DND-41 (cell line): ENCODE measurements at regions not wholly inside any gene's neighbourhood (a gene's known extent, or its start where the extent isn't known, plus 50 kb on each side); places are given as distances from the start of the nearest gene placed in this dataset.

Experiments used
- ATAC-seq: fragments of 200-7000 bp; cut with Tn5 transposase; 3 replicates; pipeline ENCODE4 v1.9.1; 2021; ENCODE audit warnings: low read depth; ENCODE audit not compliant: insufficient read depth
- DNase-seq: peaks from one replicate; pipeline ENCODE4 v3.0.0-alpha.2; 2020
- H2AFZ ChIP-seq: 2 replicates; pipeline ENCODE4 v1.6.0; 2012; ENCODE audit warnings: low read depth, low read length
- H3K27ac ChIP-seq: 2 replicates; pipeline ENCODE4 v1.5.1; 2012; ENCODE audit warnings: low read length, inconsistent platforms
- H3K27me3 ChIP-seq: fragments of 200-600 bp; sonication (generic); 2 replicates; pipeline ENCODE4 v1.6.0; 2012; ENCODE audit warnings: low read length, mild to moderate bottlenecking, inconsistent platforms; ENCODE audit not compliant: insufficient read depth, poor library complexity
- H3K36me3 ChIP-seq: 2 replicates; pipeline ENCODE4 v1.5.1; 2012; ENCODE audit warnings: low read length, inconsistent platforms; ENCODE audit not compliant: insufficient read depth
- H3K4me1 ChIP-seq: 2 replicates; pipeline ENCODE4 v1.5.1; 2012; ENCODE audit warnings: mild to moderate bottlenecking, low read length; ENCODE audit not compliant: insufficient read depth
- H3K4me2 ChIP-seq: 2 replicates; pipeline ENCODE4 v1.6.0; 2012; ENCODE audit warnings: mild to moderate bottlenecking, moderate library complexity, low read length, inconsistent platforms; ENCODE audit not compliant: insufficient read depth
- H3K4me3 ChIP-seq, 2 experiments: fragments of 200-600 bp in 1 of 2; shearing (Covaris generic) in 1 of 2; 2 replicates each; pipeline ENCODE4 v1.5.1; 2012 to 2016; ENCODE audit warnings: inconsistent platforms in 2 of 2, low read length in 2 of 2, mild to moderate bottlenecking in 2 of 2, low read depth in 1 of 2, moderate library complexity in 1 of 2
- H3K79me2 ChIP-seq: 2 replicates; pipeline ENCODE4 v1.6.0; 2012; ENCODE audit warnings: low read length, inconsistent platforms; ENCODE audit not compliant: insufficient read depth
- H3K9ac ChIP-seq: 2 replicates; pipeline ENCODE4 v1.6.0; 2012; ENCODE audit warnings: low read depth, mild to moderate bottlenecking, inconsistent platforms, low read length, moderate library complexity
- H3K9me3 ChIP-seq: 2 replicates; pipeline ENCODE4 v1.5.1; 2012; ENCODE audit warnings: low read length, moderate library complexity, mild to moderate bottlenecking, inconsistent platforms; ENCODE audit not compliant: insufficient read depth, severe bottlenecking
- H4K20me1 ChIP-seq: 2 replicates; pipeline ENCODE4 v1.6.0; 2012; ENCODE audit warnings: low read length; ENCODE audit not compliant: insufficient read depth
- EZH2 ChIP-seq: IDR thresholded peaks from 3 replicates; pipeline ENCODE4 v1.6.1; 2012; ENCODE audit warnings: borderline replicate concordance, low read depth, mild to moderate bottlenecking, moderate library complexity, low read length, inconsistent platforms; ENCODE audit not compliant: severe bottlenecking
- TF ChIP-seq, protein P1 (sequence below): IDR thresholded peaks from 2 replicates; pipeline ENCODE4 v1.5.1; 2012; ENCODE audit warnings: borderline replicate concordance, low read length, moderate library complexity, mild to moderate bottlenecking; ENCODE audit not compliant: poor library complexity, severe bottlenecking; ENCODE audit errors: extremely low read depth

DNA sequence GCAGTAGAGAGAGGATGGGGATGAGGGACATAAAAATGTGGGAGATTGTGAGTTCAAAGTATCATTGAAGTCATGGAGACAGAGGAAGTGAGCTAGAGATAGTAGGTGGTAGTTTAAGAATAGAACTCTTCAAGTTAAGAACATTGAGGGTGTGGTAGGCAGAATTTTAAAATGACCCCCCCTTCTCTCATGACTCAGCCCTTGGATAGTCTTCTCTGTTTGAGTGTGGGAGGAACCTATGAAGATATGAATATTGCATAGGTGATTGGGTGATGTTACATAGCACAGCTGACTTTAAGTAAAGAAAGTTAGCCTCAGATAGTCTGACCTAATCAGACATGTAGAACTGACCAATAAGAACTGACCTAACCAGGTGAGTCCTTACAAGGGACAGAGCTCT, 418.6 kb downstream of the FOXO1 start:
- Histone ChIP-seq H2AFZ (no peak overlapping the region), H3K27ac (no peak overlapping the region), H4K20me1 (no peaks in the 10 kb centered on the region), H3K4me3 (no peak overlapping the region), H3K4me2 (no peak overlapping the region), H3K9ac (no peak overlapping the region), H3K4me1 (no peaks in the 10 kb centered on the region), H3K79me2 (no peaks in the 10 kb centered on the region), H3K27me3 (peaks cover 3% of the 10 kb centered on the region), H3K9me3 (no peaks in the 10 kb centered on the region), H3K36me3 (no peaks in the 10 kb centered on the region)
- TF ChIP-seq, protein P1, sequence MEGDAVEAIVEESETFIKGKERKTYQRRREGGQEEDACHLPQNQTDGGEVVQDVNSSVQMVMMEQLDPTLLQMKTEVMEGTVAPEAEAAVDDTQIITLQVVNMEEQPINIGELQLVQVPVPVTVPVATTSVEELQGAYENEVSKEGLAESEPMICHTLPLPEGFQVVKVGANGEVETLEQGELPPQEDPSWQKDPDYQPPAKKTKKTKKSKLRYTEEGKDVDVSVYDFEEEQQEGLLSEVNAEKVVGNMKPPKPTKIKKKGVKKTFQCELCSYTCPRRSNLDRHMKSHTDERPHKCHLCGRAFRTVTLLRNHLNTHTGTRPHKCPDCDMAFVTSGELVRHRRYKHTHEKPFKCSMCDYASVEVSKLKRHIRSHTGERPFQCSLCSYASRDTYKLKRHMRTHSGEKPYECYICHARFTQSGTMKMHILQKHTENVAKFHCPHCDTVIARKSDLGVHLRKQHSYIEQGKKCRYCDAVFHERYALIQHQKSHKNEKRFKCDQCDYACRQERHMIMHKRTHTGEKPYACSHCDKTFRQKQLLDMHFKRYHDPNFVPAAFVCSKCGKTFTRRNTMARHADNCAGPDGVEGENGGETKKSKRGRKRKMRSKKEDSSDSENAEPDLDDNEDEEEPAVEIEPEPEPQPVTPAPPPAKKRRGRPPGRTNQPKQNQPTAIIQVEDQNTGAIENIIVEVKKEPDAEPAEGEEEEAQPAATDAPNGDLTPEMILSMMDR, result no peak
- no peak for TF ChIP-seq EZH2
- DNase-seq (no peak), ATAC-seq (no peak)

DNA sequence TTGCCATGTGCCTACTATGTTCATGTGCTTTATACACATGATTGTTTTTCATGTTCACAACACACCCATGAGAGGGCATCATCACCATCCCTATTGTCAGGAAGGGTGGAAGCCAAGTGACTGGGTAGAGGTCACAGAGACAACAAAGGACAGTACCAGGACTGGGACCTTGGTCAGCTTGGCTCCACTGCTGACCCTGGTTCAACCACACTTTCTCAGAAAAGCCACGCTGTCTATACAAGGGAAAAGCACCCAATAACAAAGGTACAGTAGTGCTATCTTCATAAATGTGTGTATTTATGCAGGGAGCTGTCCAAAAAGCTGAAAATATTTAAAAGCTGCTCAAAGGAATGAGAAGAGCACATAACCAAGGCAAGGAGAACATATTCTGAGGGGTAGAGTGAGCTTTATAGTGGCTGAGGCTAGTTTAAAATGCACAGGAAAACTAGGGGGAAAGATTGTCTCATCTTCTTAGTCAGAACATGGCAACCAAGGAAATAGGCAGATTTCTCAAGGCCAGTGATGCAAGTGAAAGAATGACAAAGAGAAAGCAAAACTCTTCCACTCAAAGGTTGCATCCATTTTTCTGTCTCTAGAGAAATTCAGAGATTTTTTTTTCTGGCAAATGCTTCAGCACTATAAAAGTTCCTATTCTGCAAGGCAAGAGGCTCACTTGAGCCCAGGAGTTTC, 415.0 kb downstream of the FOXO1 start:
- H3K36me3 ChIP-seq, result no peaks in the 10 kb centered on the region
- no peaks in the 10 kb centered on the region for H3K79me2 ChIP-seq
- H3K27ac ChIP-seq, result no peak overlapping the region
- H3K4me1 ChIP-seq, result no peaks in the 10 kb centered on the region
- ATAC-seq (no peak), DNase-seq (no peak)
- no peaks in the 10 kb centered on the region for H4K20me1 ChIP-seq
- no peak overlapping the region for H3K9ac ChIP-seq
- H3K27me3 ChIP-seq, result no peaks in the 10 kb centered on the region
- H3K4me2 ChIP-seq, result no peak overlapping the region
- no peaks in the 10 kb centered on the region for H3K9me3 ChIP-seq
- TF ChIP-seq, protein P1, result no peak
- no peak for TF ChIP-seq EZH2
- no peak overlapping the region for H3K4me3 ChIP-seq
- no peak overlapping the region for H2AFZ ChIP-seq

DNA sequence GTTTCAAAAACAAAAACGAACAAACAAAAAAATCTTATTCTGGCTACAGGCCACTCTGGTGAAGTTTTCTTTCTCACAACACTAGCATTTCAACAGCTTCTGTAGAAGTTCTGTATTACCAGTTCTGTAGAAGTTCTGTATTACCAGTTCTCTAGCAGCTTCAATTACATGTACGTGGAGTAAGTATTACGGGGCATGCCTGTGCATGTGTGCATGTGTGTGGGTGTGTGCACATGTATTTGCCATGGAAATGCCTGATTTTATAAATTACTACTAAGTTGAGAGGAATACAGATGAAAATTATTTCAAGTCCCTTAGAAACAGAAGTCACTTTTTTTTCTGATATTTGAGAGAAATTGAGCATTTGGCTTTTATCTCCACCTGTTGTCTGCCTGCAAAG, 414.2 kb downstream of the FOXO1 start:
- Histone ChIP-seq H4K20me1 (no peaks in the 10 kb centered on the region), H3K27ac (no peak overlapping the region), H3K79me2 (no peaks in the 10 kb centered on the region), H3K27me3 (no peaks in the 10 kb centered on the region), H3K4me1 (no peaks in the 10 kb centered on the region), H3K9me3 (no peaks in the 10 kb centered on the region), H3K4me3 (no peak overlapping the region), H3K4me2 (no peak overlapping the region), H2AFZ (no peak overlapping the region), H3K36me3 (no peaks in the 10 kb centered on the region), H3K9ac (no peak overlapping the region)
- ATAC-seq, result no peak
- no peak for DNase-seq
- TF ChIP-seq EZH2, result no peak
- TF ChIP-seq, protein P1, result no peak

DNA sequence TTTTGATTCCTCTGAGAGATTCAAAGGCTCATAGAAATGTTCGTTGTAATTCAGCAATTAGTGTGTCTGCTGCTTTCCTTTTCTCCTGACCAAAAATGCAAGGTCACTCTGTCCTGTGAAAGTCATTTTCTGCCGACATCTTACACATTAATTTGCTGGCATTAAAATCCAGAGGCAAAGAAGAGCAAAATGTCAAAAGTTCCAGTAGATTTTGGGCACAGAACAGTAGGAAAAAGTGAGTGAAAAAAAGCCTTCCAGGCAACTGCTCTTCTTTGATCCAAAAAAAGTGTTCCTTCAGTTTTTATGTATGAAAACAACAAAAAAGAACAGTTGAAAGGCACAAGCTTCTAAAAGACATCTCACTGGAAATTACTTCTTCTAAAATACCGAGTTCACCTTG, 413.8 kb downstream of the FOXO1 start:
- no peak overlapping the region for H3K4me2 ChIP-seq
- no peaks in the 10 kb centered on the region for H4K20me1 ChIP-seq
- H3K79me2 ChIP-seq, result no peaks in the 10 kb centered on the region
- no peaks in the 10 kb centered on the region for H3K36me3 ChIP-seq
- H3K27me3 ChIP-seq, result no peaks in the 10 kb centered on the region
- TF ChIP-seq, protein P1, result no peak
- no peak for TF ChIP-seq EZH2
- no peaks in the 10 kb centered on the region for H3K4me1 ChIP-seq
- ATAC-seq, result no peak
- H3K4me3 ChIP-seq, result no peak overlapping the region
- no peak for DNase-seq
- no peak overlapping the region for H3K9ac ChIP-seq
- no peaks in the 10 kb centered on the region for H3K9me3 ChIP-seq
- H3K27ac ChIP-seq, result no peak overlapping the region
- H2AFZ ChIP-seq, result no peak overlapping the region
